Sigmoid colon (tissue), 6 donors: ENCODE measurements at regions not wholly inside any gene's neighbourhood (a gene's known extent, or its start where the extent isn't known, plus 50 kb on each side); places are given as distances from the start of the nearest gene placed in this dataset.

Source experiments
- DNase-seq: peaks from one replicate; pipeline ENCODE4 v3.0.0-alpha.2; 2019
- H3K27ac ChIP-seq, 4 donors: fragments of 200-600 bp; sonication (generic); one replicate each; pipeline ENCODE4 v1.5.1; 2016 to 2019; ENCODE audit warnings: mild to moderate bottlenecking in 1 of 4
- H3K27me3 ChIP-seq, 3 donors: fragments of 200-600 bp; sonication (generic); one replicate each; pipeline ENCODE4 v1.5.1; 2019; ENCODE audit warnings: mild to moderate bottlenecking in 1 of 3
- H3K36me3 ChIP-seq, 4 donors: fragments of 200-600 bp; sonication (generic); one replicate each; pipeline ENCODE4 v1.5.1; 2016 to 2019
- H3K4me1 ChIP-seq, 4 donors: fragments of 200-600 bp; sonication (generic); one replicate each; pipeline ENCODE4 v1.5.1; 2017 to 2019
- H3K4me3 ChIP-seq, 4 donors: fragments of 200-600 bp; sonication (generic); one replicate each; pipeline ENCODE4 v1.5.1; 2017 to 2019; ENCODE audit warnings: mild to moderate bottlenecking in 2 of 4, moderate library complexity in 1 of 4
- H3K9me3 ChIP-seq, 4 donors: fragments of 200-600 bp in 3 of 4; sonication (generic) in 3 of 4; one replicate each; pipeline versions ENCODE4 v1.5.1 to v1.6.1; 2013 to 2019
- CTCF ChIP-seq, 4 experiments: fragments of 450-650 bp in 3 of 4; fragments of 200-600 bp in 1 of 4; IDR thresholded peaks; one replicate each; pipeline ENCODE4 v1.5.1; 2016 to 2019; ENCODE audit warnings: antibody characterized with exemption in 4 of 4, mild to moderate bottlenecking in 3 of 4, moderate library complexity in 2 of 4
- EP300 ChIP-seq, 4 donors: sonication (generic); formaldehyde crosslinking; IDR thresholded peaks; one replicate each; pipeline ENCODE4 v1.6.1; 2017; ENCODE audit warnings: antibody characterized with exemption in 4 of 4
- POLR2A ChIP-seq, 2 donors: fragments of 450-650 bp; IDR thresholded peaks; one replicate each; pipeline ENCODE4 v1.6.1; 2016; ENCODE audit warnings: antibody characterized with exemption in 2 of 2, mild to moderate bottlenecking in 2 of 2, moderate library complexity in 2 of 2
- POLR2AphosphoS5 ChIP-seq, 4 donors: sonication (generic); formaldehyde crosslinking; IDR thresholded peaks; one replicate each; pipeline ENCODE4 v1.6.1; 2017; ENCODE audit warnings: antibody characterized with exemption in 4 of 4
- WGBS, 2 donors: extraction: QIAGEN DNeasy Blood & Tissue Kit; methylation state at CpG; one replicate each; pipeline ENCODE4 v1.1.7; 2013; 5-methylcytosine and 5-hydroxymethylcytosine counted together
- intact Hi-C: fragments of 100-400 bp; cut with DNase I; formaldehyde crosslinking; loops from one replicate; pipeline ENCODE4 v1.15.1; 2023
- donor health status: healthy with polysubstance abuse.
- donor health status: healthy.

- TF ChIP-seq EP300 (IDR thresholded peaks at IDR 0.05) (no peak), POLR2AphosphoS5 (IDR thresholded peaks at IDR 0.05) (no peak), CTCF (IDR thresholded peaks at IDR 0.05) (no peak), POLR2A (IDR thresholded peaks at IDR 0.05) (no peak)
- 89 to 93% methylated on average over 4 of the region's 4 CpGs for WGBS, 2 donors
- H3K36me3 ChIP-seq = no peaks in the 10 kb centered on the region
- H3K27ac ChIP-seq = no peak overlapping the region
- no peaks in the 10 kb centered on the region for H3K9me3 ChIP-seq
- H3K4me1 ChIP-seq = no peaks in the 10 kb centered on the region
- no peak overlapping the region for H3K4me3 ChIP-seq
- intact Hi-C loops = no loop called here
- H3K27me3 ChIP-seq = no peaks in the 10 kb centered on the region
- DNase-seq = no peak
Observed at GRCh38 chr5:159609359-159609758, 279.1 kb upstream of the IL12B start.

- no peaks in the 10 kb centered on the region for H3K36me3 ChIP-seq
- H3K27me3 ChIP-seq = no peaks in the 10 kb centered on the region
- TF ChIP-seq EP300 (IDR thresholded peaks at IDR 0.05) (no peak), POLR2A (IDR thresholded peaks at IDR 0.05) (no peak), POLR2AphosphoS5 (IDR thresholded peaks at IDR 0.05) (no peak), CTCF (IDR thresholded peaks at IDR 0.05) (no peak)
- no peaks in the 10 kb centered on the region for H3K4me1 ChIP-seq
- DNase-seq = no peak
- H3K27ac ChIP-seq = no peak overlapping the region
- 95 to 97% methylated on average over 2 of the region's 2 CpGs for WGBS, 2 donors
- intact Hi-C loops = no loop called here
- H3K4me3 ChIP-seq = no peak overlapping the region
- no peaks in the 10 kb centered on the region for H3K9me3 ChIP-seq
Observed at GRCh38 chr5:159610966-159611579, 280.8 kb upstream of the IL12B start.

- Histone ChIP-seq H3K27me3 (no peaks in the 10 kb centered on the region), H3K4me1 (no peaks in the 10 kb centered on the region), H3K4me3 (no peak overlapping the region), H3K9me3 (no peaks in the 10 kb centered on the region), H3K36me3 (no peaks in the 10 kb centered on the region), H3K27ac (no peak overlapping the region)
- intact Hi-C loops = no loop called here
- no peak for DNase-seq
- TF ChIP-seq EP300 (IDR thresholded peaks at IDR 0.05) (no peak), CTCF (IDR thresholded peaks at IDR 0.05) (no peak), POLR2A (IDR thresholded peaks at IDR 0.05) (no peak), POLR2AphosphoS5 (IDR thresholded peaks at IDR 0.05) (no peak)
- WGBS, 2 donors = 40 to 80% methylated on average over 2 of the region's 2 CpGs
Observed at GRCh38 chr5:159616952-159617351, 286.7 kb upstream of the IL12B start.

GRCh38 chr5:159619826-159620225 lies 289.5 kb upstream of the IL12B start:
- intact Hi-C loops = no loop called here

More at GRCh38 chr5:159619826-159620225, 289.5 kb upstream of the IL12B start:
- TF ChIP-seq EP300 (IDR thresholded peaks at IDR 0.05) (no peak), POLR2AphosphoS5 (IDR thresholded peaks at IDR 0.05) (no peak), CTCF (IDR thresholded peaks at IDR 0.05) (no peak), POLR2A (IDR thresholded peaks at IDR 0.05) (no peak)
- Histone ChIP-seq H3K27me3 (no peaks in the 10 kb centered on the region), H3K4me1 (no peaks in the 10 kb centered on the region), H3K36me3 (no peaks in the 10 kb centered on the region), H3K4me3 (no peak overlapping the region), H3K27ac (no peak overlapping the region), H3K9me3 (no peaks in the 10 kb centered on the region)
- WGBS, 2 donors = 34 to 61% methylated on average over 4 of the region's 4 CpGs
- DNase-seq = no peak
